ENCODE measurements at regions not wholly inside any gene's neighbourhood (a gene's known extent, or its start where the extent isn't known, plus 50 kb on each side); places are given as distances from the start of the nearest gene placed in this dataset.

- Histone ChIP-seq H3K9me3 (no peaks in the 10 kb centered on the region), H3K27ac (no peak overlapping the region), H3K4me3 (no peak overlapping the region), H3K27me3 (no peaks in the 10 kb centered on the region), H3K4me1 (peaks cover 0 to 32% (median 23%) of the 10 kb centered on the region in 12 donors), H3K36me3 (no peaks in the 10 kb centered on the region)
- no peak for TF ChIP-seq POLR2A (IDR thresholded peaks at IDR 0.05)
- TF ChIP-seq CTCF (IDR thresholded peaks at IDR 0.05), result no peak
- ATAC-seq (peak in 1 of 4 donors; percentile 50), DNase-seq (no peak)
- intact Hi-C loops (cut with DNase I), result no loop called here
- WGBS, 4 donors, result 44 to 50% (median 47%) methylated on average over 6 of the region's 6 CpGs
These were observed 350.0 kb upstream of the NCAM1 start for GRCh38 chr11:112610996-112611750.

- no peak overlapping the region for H3K4me3 ChIP-seq
- TF ChIP-seq POLR2A (IDR thresholded peaks at IDR 0.05) (no peak), CTCF (IDR thresholded peaks at IDR 0.05) (no peak)
- DNase-seq (no peak), ATAC-seq (no peak)
- H3K4me1 ChIP-seq, result peaks cover 0 to 32% (median 23%) of the 10 kb centered on the region in 12 donors
- H3K27me3 ChIP-seq, result no peaks in the 10 kb centered on the region
- H3K9me3 ChIP-seq, result no peaks in the 10 kb centered on the region
- no peak overlapping the region for H3K27ac ChIP-seq
- H3K36me3 ChIP-seq, result no peaks in the 10 kb centered on the region
- intact Hi-C loops (cut with DNase I), result no loop called here
- WGBS, 4 donors, result 44 to 59% (median 49%) methylated on average over 7 of the region's 7 CpGs
These were observed 349.4 kb upstream of the NCAM1 start for GRCh38 chr11:112611771-112612170.

DNA sequence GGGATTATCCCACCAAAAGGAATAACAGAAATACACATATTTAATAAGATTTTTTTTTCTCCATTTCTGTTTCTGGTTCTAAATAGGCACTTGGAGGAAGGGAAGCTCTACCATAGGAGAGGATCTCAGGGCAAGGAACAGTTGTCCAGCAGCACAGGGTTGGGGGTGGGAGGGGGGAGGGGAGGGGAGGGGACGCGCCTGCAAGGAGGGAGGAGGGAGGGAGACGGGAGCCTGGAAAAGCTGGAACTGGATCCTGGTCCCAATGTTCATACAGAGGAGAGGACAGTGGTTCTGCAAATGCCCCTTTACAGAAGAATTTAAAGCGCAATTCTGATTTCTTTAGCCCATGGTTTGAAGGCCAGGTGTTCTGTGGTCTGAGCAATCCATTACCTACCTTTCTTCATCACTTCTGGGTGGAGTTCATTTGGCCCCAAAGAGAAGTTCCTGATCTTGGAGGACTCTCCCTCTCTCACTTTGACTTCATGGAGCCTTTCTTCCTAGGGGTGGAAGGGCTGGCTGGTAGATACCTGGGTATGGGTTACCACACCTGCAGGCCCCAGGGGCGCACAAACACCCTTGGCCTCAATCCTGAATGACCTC is 348.9 kb upstream of the NCAM1 start:
- ATAC-seq (no peak), DNase-seq (no peak)
- intact Hi-C loops (cut with DNase I), result no loop called here
- WGBS, 4 donors, result 41 to 67% (median 53%) methylated on average over 5 of the region's 5 CpGs
- no peak overlapping the region for H3K4me3 ChIP-seq
- peaks cover 0 to 32% (median 23%) of the 10 kb centered on the region in 12 donors for H3K4me1 ChIP-seq
- H3K36me3 ChIP-seq, result no peaks in the 10 kb centered on the region
- H3K9me3 ChIP-seq, result no peaks in the 10 kb centered on the region
- H3K27ac ChIP-seq, result no peak overlapping the region
- no peaks in the 10 kb centered on the region for H3K27me3 ChIP-seq
- TF ChIP-seq CTCF (IDR thresholded peaks at IDR 0.05) (no peak), POLR2A (IDR thresholded peaks at IDR 0.05) (no peak)

DNA sequence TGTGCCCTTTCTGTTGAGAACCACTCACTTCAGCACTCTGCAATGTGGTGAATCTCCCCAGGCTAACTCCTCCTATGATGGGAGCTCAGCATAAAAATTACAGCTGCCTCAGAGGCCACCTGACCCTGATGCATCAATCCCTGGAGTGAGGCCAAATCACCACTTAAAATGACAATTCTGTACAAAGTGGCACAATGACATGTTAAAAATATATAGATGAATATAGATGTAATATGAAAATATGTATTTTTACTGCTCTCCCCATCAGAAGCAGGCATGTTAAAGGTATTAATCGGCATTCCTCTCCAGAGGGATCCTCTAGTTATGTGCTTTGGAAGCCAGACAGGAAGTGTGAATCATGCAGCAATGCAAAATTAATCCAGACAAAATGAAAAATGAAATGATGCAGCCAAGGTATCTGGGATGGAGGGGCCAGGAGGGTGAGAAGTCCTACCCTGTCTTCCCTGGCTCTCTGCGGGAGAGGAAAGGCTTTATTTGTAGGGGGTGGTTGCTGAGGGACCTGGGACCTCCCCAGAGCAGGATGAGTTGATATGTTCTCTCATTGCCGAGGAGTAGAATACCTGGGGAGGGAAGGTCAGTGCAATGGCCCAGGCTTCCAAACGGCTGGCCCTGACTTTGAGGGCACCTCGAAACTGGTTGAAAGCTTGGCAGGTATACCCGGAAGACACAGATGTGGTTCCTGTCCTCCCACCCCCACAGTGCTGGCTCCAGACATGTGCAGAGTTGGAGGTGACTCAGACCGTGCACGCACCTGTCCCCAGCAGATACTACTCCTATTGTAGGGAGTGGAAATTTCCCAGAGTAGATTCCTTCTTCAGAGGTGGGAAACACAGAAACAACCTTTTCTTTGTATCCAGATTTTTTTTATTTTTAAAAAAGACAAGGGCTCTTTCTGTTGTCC is 347.9 kb upstream of the NCAM1 start:
- DNase-seq (no peak), ATAC-seq (peak in 3 of 4 donors; percentile 20 to 77 (median 42))
- H3K27me3 ChIP-seq, result no peaks in the 10 kb centered on the region
- intact Hi-C loops (cut with DNase I), result no loop called here
- no peaks in the 10 kb centered on the region for H3K9me3 ChIP-seq
- peaks cover 0 to 32% (median 23%) of the 10 kb centered on the region in 12 donors for H3K4me1 ChIP-seq
- WGBS, 4 donors, result 45 to 74% (median 60%) methylated on average over 7 to 8 of the region's 8 CpGs
- H3K27ac ChIP-seq, result no peak overlapping the region
- TF ChIP-seq CTCF (IDR thresholded peaks at IDR 0.05), result no peak
- H3K4me3 ChIP-seq, result no peak overlapping the region
- no peaks in the 10 kb centered on the region for H3K36me3 ChIP-seq
